C4-2B (cell line): ENCODE measurements at regions not wholly inside any gene's neighbourhood (a gene's known extent, or its start where the extent isn't known, plus 50 kb on each side); places are given as distances from the start of the nearest gene placed in this dataset.

Experiments
- ZFX ChIP-seq: fragments of 450-650 bp; IDR thresholded peaks from 2 replicates; pipeline ENCODE4 v1.6.1; 2017
- TF ChIP-seq, protein P1 (sequence below): fragments of 450-650 bp; conservative IDR thresholded peaks from 2 replicates; pipeline ENCODE4 v1.5.1; 2017; ENCODE audit warnings: mild to moderate bottlenecking

GRCh38 chr2:126172631-126173184 is 483.2 kb upstream of the GYPC start:
- TF ChIP-seq, protein P1, sequence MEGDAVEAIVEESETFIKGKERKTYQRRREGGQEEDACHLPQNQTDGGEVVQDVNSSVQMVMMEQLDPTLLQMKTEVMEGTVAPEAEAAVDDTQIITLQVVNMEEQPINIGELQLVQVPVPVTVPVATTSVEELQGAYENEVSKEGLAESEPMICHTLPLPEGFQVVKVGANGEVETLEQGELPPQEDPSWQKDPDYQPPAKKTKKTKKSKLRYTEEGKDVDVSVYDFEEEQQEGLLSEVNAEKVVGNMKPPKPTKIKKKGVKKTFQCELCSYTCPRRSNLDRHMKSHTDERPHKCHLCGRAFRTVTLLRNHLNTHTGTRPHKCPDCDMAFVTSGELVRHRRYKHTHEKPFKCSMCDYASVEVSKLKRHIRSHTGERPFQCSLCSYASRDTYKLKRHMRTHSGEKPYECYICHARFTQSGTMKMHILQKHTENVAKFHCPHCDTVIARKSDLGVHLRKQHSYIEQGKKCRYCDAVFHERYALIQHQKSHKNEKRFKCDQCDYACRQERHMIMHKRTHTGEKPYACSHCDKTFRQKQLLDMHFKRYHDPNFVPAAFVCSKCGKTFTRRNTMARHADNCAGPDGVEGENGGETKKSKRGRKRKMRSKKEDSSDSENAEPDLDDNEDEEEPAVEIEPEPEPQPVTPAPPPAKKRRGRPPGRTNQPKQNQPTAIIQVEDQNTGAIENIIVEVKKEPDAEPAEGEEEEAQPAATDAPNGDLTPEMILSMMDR: no peak
- TF ChIP-seq ZFX: no peak
